NCI-H2081 (cell line): ENCODE measurements at regions not wholly inside any gene's neighbourhood (a gene's known extent, or its start where the extent isn't known, plus 50 kb on each side); places are given as distances from the start of the nearest gene placed in this dataset.

Experiments
- DNase-seq, 2 experiments: peaks; one replicate each; lab custom pipeline; 2025; lab: John Stamatoyannopoulos, UW

DNA sequence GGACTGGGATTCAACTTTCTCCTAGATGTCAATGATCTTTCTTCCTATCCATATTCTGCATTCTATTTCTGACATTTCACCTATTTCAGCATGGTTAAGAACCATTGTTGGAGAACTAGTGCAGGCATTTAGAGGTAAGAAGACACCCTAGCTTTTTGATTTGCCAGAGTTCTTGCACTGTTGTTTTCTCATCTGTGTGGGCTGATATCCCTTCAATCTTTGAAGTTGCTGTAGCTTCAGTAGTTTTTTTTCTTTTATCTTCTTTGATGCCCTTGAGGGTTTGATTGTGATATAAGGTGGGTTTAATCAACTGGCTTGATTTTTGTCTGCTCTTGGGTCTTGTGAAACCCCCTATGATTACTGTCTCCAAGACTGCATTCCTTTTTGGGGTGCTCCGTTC lies 502.1 kb downstream of the ETS1 start:
- no peak for DNase-seq

DNA sequence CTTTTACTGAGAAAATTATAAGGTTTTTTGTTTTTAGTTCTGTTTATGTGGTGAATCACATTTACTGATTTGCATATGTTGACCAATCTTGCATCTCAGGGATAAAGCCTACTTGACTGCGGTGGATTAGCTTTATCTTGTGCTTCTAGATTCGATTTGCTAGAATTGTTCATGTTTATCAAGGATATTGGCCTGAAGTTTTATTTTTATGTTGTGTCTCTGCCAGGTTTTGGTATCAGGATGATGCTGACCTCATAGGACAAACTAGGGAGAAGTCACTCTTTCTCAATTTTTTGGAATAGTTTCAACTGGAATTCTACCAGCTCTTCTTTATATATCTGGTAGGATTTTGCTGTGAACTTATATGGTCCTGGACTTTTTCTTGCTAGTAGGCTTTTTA lies 504.8 kb downstream of the ETS1 start:
- DNase-seq, result no peak

DNA sequence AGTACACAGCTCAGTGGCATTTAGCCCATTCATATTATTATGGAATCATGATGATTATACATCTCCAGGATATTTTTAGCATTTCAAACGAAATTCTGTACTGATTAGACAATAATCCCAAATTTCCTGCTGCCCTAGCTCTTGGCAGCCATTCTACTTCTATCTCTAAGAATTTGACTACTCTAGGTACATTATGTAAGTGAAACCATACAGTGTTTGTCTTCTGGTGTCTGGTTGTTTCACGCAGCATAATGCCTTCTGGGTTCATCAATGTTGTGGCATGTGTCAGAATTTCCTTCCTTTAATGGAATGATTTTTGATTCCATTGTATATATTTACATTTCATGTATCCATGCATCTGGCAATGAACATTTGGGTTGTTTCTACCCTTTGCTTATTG lies 517.7 kb downstream of the ETS1 start:
- DNase-seq, result no peak

DNA sequence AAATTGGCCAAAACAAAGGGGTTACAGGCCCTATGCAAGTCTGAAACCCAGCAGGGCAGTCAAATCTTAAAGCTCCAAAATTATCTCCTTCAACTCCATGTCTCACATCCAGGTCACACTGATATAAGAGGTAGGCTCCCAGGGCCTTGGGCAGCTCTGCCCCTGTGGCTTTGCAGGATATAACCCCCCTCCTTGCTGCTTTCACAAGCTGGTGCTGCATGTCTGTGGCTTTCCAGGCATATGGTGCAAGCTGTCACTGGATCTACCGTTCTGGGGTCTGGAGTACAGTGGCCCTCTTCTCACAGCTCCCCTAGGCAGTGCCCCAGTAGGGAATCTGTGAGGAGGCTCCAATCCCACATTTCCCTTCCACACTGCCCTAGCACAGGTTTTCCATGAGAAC lies 519.6 kb downstream of the ETS1 start:
- no peak for DNase-seq

DNA sequence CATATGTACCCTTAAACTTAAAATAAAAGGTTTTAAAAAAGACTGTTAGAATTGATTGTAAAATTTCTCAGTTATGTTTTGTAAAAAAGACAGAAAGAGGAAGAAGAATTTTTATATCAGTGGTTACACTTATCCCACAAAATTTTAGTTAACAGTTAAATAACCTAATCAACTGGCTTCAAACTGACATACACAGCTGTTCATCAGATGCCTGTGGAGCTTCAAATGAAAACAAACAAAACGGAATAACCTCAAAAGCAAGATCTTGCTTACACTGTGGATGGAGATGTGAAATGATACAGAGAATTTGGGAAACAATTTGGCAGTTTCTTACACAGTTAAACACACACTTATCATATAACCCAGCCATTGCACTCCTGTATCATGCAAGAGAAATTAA lies 521.0 kb downstream of the ETS1 start:
- no peak for DNase-seq

DNA sequence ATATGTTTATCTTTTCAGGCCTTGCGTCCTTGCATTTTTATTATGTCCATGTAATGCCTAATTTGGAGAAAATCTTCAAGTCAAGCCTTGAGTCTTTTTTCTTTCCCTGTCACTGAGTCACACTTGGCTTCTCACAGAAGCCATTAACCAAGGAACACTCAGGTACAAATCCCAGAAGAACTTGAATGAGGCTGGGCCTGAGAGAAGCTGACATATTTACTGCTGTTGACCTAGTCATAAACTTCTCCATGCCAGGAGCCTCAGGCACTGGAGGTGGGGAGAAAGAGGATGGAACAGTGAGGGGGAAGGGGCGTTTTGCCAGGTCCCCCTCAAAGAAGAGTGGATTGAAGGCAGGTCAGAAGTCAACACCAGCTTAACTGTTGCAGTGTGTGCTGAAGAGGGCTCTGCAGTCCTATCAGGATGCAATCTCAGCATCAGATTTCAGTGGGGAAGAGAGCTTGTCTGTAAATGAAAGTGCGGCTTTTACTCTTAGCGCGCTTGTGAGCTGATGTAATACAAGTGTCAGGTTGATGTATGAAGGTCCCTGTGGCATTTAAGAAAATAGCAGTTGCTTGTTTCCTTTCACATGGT lies 526.0 kb downstream of the ETS1 start:
- peak in 1 of 2 experiments; percentile 19 for DNase-seq

DNA sequence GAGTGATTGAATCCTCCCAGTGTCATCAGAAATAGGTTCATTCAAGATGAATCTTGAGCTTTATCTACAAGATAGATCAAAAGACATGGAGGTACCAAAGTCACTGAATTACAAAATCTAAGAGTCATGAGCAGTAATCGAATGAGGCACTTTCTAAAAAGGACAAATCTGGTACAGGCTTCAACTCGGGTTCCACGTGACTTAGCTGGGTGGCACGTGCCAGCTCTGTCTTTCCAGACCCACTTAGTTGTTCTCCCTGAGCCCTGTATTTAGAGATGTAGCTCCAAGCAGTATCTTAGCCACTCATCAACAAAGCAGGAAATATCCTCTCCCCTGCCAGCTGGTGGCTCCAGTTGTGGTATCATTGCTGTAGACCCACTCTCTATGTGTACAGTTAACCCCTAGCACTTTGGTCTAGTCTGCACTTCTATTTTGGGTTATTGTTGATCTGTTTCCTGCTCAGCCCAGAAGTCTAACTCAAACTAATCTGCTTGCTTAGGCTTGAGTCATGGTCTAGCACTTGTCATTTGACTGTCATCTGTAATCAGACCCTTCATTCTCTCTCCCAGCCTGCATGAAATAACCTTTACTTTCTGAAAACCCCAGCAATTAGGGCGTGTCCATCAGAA lies 528.7 kb downstream of the ETS1 start:
- DNase-seq, result no peak

DNA sequence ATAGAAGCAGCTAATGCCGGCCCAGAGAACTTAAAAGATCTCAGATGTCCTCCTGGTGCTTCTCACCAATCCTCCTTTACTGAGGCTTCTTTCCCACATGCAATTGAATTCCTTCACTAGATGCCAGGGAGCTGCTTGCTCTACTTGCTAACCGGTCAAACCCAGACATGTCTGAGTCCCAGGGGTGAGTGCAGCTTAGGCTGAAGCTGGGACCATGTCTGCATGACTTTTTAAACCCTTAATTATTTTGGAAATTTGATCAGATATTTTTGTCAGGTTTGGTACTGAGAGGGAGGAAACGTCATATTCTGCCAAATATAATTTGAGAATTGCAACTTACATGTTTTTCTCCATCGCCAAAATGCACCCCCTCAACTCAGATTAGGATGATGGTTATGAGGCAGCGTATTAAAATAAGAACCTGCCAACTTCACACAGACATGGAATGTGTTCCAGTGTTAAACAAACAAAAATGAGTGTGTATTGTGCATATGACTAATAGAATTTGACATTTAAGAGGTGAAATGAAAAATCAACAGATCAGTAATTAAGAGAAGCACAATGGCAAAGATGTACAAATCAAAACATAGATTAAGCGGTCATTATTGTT lies 529.5 kb downstream of the ETS1 start:
- no peak for DNase-seq

DNA sequence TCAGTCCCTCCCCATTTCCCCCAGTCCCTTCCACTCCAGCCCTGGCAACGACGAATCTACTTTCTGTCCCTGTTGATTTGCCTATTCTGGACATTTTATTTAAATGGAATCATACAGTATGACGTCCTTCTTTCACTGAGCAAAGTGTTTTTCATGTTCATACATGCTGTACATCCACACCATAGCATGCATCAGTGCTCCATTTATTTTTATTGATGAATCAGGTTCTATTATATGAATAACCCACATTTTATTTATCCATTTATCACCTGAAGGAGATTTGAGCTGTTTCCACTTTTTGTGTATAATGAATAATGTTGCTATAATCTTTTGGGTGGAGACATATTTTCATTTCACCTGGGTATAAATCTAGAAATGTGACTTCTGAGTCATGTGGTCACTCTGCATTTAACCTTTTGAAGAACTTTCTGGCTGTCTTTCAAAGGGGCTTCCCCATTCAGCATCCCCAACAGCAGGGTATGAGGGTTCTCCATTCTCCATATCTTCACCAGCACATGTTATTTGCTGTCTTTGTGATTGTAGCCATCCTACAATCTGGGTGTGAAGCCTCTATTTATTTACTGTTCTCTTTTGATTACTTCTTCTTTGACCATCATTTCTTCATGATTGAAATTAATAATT lies 531.7 kb downstream of the ETS1 start:
- DNase-seq, result no peak

DNA sequence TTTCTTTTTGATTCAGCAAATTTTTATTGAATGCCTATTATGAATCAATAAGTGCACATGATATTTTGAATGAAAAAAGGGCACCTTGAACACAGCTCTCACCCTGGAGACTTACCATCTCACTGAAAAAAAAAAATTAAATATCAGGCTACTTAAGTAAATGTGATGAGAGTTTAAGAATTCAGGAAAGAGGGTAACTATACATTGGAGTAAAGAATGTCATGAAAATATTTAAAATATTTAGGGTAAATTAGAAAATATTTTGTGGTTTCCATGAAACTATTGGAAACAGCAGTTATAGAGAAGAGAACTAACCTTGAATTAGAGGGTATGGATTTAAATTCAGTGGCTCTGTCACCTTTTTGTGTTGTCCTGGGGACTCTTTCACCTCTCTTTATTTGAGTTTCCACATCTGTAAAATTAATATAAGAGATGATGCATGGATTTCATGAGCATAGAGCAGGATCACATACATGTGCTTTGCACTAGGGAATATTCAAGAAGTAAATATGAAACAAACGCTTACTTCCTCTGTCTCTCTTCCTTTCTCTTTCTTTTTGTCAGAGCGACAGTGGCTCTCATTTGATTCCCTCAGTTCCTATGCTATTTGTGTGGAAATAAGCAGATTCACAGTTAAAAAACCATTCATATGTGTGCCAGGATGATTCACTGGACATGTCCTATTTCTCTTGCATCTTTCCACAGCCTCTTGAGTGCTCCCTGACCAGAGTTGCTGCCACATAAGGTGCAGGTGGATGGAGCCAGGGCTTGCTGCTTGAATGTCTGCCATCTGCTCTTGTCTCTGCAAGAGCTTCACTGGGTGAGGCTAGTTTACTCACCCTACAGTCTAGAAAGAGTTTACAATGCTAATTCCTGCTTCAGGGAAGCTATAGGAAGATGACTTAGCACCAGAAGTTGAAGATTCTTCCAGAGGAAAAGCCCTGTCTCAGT lies 533.1 kb downstream of the ETS1 start:
- no peak for DNase-seq

DNA sequence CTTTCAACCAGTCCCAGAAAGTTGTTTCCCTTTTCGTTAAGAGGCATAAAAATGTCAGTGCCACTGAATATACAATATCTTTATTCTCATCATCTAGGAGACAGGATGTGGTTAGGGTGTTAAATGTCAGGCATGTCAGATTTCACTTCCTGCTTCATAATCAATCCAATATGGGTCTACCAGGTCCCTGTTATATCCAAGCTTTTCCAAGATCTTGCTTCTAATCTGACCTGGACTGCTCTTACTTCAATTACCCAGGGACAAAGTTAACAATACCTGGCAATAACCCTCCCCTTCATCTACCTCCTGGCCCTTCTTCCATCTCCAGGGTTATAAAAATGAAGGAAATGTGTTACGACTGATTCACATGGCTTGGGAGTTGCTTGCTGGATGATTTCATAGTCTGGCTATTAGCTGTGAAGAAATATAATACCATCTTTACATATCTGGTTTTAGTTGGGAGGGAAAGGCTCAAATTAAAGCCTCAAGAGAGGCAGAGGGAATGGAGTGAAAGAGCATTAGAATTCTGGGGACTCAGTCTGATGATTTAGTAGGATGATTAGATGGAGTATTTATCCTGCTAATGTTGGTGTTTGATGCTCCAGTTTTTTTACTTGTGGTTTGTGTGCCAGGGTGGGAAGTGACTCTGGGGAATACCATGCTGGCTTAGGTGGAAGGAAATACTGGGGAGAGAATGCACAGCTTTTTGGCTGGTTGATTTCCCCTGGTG lies 534.3 kb downstream of the ETS1 start:
- DNase-seq, result no peak

DNA sequence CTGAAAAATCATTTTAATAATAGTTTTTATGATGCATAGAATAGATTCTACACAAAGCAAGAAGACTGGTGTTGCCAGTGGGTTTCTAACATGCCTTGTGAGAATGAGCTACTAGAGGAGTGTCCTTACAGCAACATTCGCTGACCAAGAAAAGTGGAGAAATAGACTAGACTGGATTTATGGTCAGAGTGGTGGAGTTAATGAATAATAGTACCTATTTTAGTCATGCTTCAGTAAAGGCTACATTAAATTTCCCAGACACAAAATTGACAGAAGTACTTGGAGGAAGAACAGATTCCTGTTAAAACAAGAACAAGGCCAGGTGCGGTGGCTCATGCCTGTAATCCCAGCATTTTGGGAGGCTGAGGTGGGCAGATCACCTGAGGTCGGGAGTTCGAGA lies 539.2 kb downstream of the ETS1 start:
- no peak for DNase-seq

DNA sequence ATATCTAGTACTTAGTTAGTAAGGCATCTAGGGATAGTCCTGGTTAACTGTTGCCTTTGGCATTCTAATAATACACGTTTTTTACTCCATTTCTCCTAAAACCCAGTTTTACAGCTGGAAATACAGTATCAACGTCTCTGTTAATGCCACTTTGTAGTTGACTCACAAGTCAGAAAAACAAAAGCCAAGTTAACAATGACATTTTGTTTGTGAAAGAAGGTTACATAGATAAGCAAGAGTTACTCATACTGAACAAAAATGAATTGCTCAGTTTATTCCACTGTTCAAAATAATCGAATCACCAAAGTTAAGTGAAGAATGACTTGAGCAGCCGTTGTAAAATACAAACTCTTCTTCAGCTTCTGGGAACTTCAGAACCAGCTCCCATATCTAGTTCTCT lies 540.3 kb downstream of the ETS1 start:
- DNase-seq, result no peak

DNA sequence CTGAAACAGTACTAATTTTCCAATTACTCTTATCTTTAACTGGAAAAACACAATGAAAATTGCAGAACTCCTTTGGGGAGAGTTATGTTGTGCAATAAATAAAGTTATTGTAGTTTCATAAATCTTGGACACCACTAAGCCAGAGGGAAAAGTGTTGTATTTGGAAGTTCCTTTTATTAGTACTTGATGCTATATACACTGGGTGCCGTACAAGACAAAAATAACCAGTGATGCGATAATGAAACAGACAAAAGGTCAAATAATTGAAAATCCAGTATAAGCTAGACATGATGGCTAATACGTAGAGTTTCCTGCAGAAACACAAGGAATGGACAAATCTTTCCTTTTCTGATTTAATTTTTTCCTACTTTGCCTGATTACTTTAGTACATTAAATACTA lies 541.1 kb downstream of the ETS1 start:
- DNase-seq, result no peak

DNA sequence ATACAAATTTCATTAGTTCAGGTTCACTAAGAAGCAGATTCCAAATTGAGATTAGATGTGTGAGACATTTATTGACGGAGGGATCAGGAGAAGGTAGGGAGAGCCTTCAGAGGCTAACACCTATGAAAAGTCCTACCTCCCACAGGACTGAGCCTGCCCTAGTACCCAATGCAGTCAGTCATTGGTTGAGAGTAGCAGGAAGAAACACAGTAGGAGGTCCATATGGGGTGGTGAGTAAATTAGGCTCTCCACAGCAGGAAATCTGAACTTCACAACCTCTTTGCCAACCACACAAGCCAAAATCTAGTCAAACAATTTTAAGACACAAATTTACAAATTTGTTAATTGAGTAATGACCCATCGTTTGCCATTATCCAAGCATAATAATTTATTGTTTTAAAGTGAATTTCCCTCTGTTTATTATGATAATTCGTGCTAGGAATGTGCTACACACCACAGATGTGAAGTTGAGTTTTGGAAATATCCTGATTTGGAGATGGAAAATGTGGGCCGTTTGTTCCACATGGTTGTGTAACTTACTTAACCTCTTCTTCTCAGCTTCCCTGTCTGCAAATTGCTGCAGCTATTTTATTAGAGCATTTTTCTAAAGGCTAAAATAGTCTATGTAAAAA lies 542.1 kb downstream of the ETS1 start:
- DNase-seq, result no peak

DNA sequence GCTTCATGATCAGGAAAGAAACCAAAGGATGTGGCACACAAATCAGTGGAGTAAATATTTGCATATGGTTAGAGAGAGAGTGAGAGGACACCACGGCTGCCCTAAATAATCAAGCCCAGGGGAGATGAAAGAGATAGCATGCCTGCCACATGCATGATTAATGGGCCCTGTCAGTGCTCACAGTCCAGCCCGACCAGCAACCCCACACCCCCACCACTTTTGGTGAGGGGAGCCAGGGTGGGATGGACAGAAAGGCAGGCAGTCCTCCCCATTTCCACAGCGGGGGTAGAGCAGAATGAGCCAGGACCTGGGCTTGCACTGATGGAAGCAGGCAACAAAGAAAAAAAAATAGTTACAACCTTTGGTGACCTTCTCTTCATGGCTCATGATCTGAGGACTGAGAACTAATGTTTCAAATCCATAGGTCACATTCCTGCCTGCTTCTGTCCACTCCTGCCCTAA lies 545.0 kb downstream of the ETS1 start:
- no peak for DNase-seq

DNA sequence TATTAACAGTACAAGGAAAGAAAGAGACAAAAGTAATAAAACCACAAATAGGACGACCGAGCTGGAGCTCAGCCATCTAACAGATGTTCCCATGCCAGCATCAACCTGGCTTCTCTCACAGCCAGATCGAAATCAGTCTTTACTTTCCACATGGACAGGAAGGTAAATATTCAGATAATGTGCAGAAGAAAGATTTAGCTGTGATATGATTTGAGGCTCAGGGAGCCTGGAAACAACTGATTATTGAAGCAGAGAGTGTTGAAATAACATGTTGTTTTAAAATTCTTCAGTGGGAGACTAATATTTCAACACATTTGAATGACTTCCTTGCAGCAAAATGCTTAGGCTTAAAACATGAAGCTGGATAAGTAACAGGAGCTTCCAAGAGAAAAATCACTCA lies 546.8 kb downstream of the ETS1 start:
- DNase-seq, result peak in 1 of 2 experiments; percentile 15

DNA sequence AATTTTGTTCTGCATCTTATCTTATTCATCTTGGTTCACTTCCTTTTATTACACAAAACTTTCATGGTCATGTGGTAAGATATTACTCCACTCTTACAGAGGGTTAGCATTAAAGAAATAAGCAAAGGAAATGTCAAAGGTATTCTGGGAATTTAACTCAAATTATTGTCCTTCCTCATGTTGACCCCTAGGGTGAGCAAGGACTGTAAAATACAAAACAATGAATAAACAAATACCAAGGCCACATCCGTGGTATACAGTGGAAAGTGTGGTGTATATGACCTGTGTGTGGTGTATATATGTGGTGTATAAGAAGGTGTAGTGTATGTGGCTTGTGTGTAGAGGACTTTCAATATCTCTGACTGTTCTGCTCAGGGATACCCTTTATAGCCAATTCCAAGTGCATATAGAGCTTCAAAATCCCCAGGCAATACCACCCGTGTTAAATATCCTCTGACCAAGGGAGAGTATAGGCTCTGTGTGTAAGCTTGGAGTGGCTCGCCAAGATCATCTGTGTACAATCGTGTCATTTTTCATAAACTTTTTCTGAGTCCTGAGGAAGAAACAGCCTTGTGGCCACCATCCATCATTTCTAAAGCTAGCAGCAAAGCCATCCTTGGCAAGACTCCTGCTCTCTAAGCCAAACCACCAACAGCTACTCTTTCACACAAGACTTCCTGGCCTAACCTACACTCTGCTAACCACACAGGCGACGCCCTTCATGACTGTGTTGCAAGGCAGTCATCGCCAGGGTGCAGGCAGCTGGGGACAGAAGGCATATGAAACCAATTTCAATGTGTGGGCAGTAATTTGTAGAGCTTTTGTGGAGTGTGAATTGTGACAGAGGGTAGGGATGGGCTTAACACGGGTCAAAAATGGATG lies 548.0 kb downstream of the ETS1 start:
- DNase-seq, result peak in 1 of 2 experiments; percentile 26

DNA sequence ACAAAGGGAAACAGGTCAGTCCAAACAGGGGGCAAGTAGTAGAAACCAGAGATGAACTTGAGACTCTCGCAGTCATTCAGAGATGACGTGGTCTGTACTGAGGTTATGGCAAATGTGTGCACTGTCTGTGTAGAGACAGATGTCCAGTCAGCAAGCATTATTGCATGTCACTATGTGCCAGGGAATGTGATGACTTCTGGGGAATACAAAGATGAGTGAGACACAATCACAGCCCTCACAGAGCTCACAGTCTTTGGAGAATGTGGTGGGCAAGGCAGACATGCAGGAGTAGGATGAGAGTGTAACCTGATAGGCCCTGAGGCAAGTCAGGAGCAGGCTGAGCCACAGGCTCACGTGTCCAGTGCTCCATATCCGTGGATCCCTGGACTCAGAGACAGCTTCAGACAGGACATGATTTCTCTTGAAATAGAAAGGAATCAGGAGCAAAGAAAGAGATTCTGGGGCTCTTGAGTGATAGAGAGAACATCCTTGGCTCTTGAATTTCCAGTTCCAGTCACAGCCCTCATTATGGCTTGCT lies 550.7 kb downstream of the ETS1 start:
- no peak for DNase-seq

DNA sequence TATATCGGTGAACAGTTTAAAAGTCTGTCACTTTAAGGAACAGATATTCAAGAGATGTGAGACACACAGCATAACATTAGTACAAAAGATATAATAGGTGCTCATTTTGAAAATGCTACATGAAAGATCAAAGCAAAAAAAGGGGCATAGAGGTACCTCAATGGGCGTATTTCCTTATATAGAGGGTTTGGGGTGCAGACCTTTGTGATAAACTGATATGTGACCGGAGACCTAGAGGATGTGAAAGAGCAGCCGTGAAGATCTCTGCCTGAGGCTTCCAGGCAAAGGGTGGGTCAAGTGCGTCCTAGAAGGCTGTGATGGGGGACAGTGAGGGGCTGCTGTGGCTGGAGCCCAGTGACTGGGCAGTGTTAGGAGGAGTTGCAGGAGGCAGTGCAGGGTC lies 551.4 kb downstream of the ETS1 start:
- no peak for DNase-seq
